Common myeloid progenitor, CD34-positive (primary cell): ENCODE measurements at regions not wholly inside any gene's neighbourhood (a gene's known extent, or its start where the extent isn't known, plus 50 kb on each side); places are given as distances from the start of the nearest gene placed in this dataset.

Experiments used
- CTCF ChIA-PET: fragments of 350-600 bp; sonication (Branson Sonifier 250); formaldehyde crosslinking; loops from one replicate; lab custom pipeline; 2021; ENCODE audit warnings: antibody characterized with exemption; lab: Charles Lee
- POLR2A ChIA-PET: fragments of 350-600 bp; sonication (Branson Sonifier 250); formaldehyde crosslinking; loops from one replicate; lab custom pipeline; 2021; ENCODE audit warnings: antibody characterized with exemption; lab: Charles Lee
- DNase-seq, 3 donors: peaks; one replicate each; pipeline versions ENCODE4 v3.0.0 to v3.0.0-alpha.2; 2013
- H3K27ac ChIP-seq, 2 experiments: 1 replicate in 1 of 2; 2 replicates in 1 of 2; pipeline ENCODE4 v1.7.0; 2013; ENCODE audit warnings: inconsistent platforms in 2 of 2, low read length in 2 of 2, mild to moderate bottlenecking in 2 of 2, low read depth in 1 of 2, moderate library complexity in 1 of 2; ENCODE audit not compliant: severe bottlenecking in 2 of 2, insufficient read depth in 1 of 2, poor library complexity in 1 of 2
- H3K27me3 ChIP-seq, 5 experiments: replicated peaks in 2 of 5; 1 replicate in 3 of 5; 2 replicates in 2 of 5; pipeline versions ENCODE4 v1.6.1 to v1.7.0; 2013; ENCODE audit warnings: low read length in 4 of 5, mild to moderate bottlenecking in 2 of 5, moderate library complexity in 2 of 5, inconsistent platforms in 1 of 5; ENCODE audit not compliant: insufficient read depth in 5 of 5, control insufficient read depth in 4 of 5
- H3K36me3 ChIP-seq, 4 experiments: 1 replicate in 2 of 4; 2 replicates in 2 of 4; pipeline versions ENCODE4 v1.6.1 to v1.7.0; 2013; ENCODE audit warnings: low read length in 3 of 4, control low read depth in 1 of 4, mild to moderate bottlenecking in 1 of 4; ENCODE audit not compliant: control insufficient read depth in 4 of 4, insufficient read depth in 4 of 4
- H3K4me1 ChIP-seq, 4 experiments: 1 replicate in 3 of 4; 2 replicates in 1 of 4; pipeline versions ENCODE4 v1.6.1 to v1.7.1; 2013; ENCODE audit warnings: low read length in 3 of 4, mild to moderate bottlenecking in 3 of 4, control low read depth in 1 of 4, inconsistent platforms in 1 of 4, moderate library complexity in 1 of 4; ENCODE audit not compliant: control insufficient read depth in 4 of 4, insufficient read depth in 4 of 4; ENCODE audit errors: control extremely low read depth in 1 of 4
- H3K4me3 ChIP-seq, 7 experiments: 1 replicate in 4 of 7; 2 replicates in 3 of 7; pipeline versions ENCODE4 v1.5.1 to v1.7.0; 2013; ENCODE audit warnings: mild to moderate bottlenecking in 7 of 7, low read length in 6 of 7, moderate library complexity in 6 of 7, inconsistent platforms in 2 of 7, low read depth in 2 of 7, control low read depth in 1 of 7; ENCODE audit not compliant: insufficient read depth in 4 of 7, control insufficient read depth in 1 of 7; ENCODE audit errors: extremely low read depth in 1 of 7
- H3K9me3 ChIP-seq, 5 experiments: 1 replicate in 4 of 5; 2 replicates in 1 of 5; pipeline versions ENCODE4 v1.6.1 to v1.7.1; 2013; ENCODE audit warnings: low read length in 4 of 5, mild to moderate bottlenecking in 2 of 5, inconsistent platforms in 1 of 5, low read depth in 1 of 5, moderate library complexity in 1 of 5; ENCODE audit not compliant: control insufficient read depth in 4 of 5, insufficient read depth in 2 of 5; ENCODE audit errors: control extremely low read depth in 1 of 5
- WGBS: methylation state at CpG from one replicate; pipeline ENCODE4 v1.1.5; 2013; ENCODE audit not compliant: insufficient coverage; 5-methylcytosine and 5-hydroxymethylcytosine counted together

DNA sequence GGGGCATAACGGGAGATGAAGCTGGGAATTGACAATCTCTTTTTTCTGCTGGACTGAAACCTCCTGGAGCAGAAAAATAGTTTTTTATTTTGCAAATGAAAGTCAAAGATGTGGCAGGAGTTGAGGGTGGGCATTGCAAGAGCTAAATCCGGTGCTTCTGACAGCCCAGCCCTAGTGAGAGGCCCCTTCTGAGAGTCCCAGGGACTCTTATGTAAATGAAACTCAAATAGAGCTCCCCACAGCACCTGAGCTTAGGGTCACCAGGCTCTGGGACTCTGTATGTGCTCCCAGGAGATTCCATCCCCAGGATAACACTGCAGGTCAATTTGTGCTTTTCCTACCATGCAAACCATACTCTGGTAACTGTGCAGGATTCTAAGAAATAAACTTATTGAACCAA, 192.8 kb downstream of the ANKRD30B start:
- Histone ChIP-seq H3K4me1 (no peaks in the 10 kb centered on the region), H3K36me3 (no peaks in the 10 kb centered on the region), H3K27ac (no peak overlapping the region), H3K9me3 (peaks cover 0 to 7% (median 0%) of the 10 kb centered on the region in 5 experiments), H3K27me3 (no peaks in the 10 kb centered on the region), H3K4me3 (no peak overlapping the region)
- ChIA-PET CTCF (no interaction called here), POLR2A (no interaction called here)
- 55% methylated on average over 2 of the region's 2 CpGs for WGBS
- no peak for DNase-seq

DNA sequence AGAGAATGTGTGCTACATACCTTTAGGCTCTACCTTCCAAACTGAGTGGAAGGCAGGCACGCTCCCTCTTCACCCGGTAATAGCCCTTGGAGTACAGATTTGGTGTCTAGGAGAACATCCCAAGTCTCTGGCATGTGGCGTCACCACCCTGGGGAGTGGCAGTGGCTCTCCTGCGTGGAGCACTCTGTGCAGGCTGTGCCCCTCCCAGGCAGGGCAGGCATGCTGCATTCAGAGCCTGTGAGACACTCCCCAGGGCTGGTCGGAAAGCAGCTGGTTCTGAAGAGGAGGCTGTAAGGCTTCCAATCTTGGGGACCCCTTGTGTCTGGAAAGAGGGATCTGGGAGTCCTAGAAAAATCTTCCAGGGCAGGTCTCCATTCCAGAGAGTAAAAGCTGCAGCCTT, 193.3 kb downstream of the ANKRD30B start:
- CTCF ChIA-PET = no interaction called here
- DNase-seq = no peak
- Histone ChIP-seq H3K27me3 (no peaks in the 10 kb centered on the region), H3K36me3 (no peaks in the 10 kb centered on the region), H3K4me1 (no peaks in the 10 kb centered on the region), H3K4me3 (no peak overlapping the region), H3K27ac (no peak overlapping the region), H3K9me3 (peaks cover 0 to 7% (median 0%) of the 10 kb centered on the region in 5 experiments)
- WGBS = 77% methylated on average over 5 of the region's 5 CpGs
- POLR2A ChIA-PET = no interaction called here

DNA sequence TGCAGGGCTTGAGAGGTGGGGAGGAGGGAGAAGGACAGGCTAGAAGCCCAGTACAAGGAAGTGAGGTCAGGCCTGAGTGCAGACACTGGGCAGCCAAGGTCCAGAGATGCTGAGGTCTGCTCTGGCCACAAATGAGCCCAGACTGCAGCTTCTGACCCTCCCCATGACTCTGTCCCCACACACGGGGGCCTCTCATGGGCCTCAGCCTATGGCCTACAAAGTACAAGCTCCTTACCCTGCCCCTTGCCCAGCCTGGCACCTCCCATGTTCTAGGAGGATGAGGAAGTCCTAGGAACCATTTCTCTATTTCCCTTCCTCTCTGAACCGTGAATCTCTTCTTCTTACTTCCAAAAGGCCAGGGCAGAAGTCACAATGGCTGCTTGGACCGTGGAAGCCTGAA, 193.8 kb downstream of the ANKRD30B start:
- no CpG with 5 or more reads among the region's 3 CpGs for WGBS
- H3K36me3 ChIP-seq = no peaks in the 10 kb centered on the region
- H3K4me3 ChIP-seq = no peak overlapping the region
- ChIA-PET CTCF (no interaction called here), POLR2A (no interaction called here)
- no peak overlapping the region for H3K27ac ChIP-seq
- H3K9me3 ChIP-seq = peaks cover 0 to 7% (median 0%) of the 10 kb centered on the region in 5 experiments
- no peak for DNase-seq
- no peaks in the 10 kb centered on the region for H3K4me1 ChIP-seq
- H3K27me3 ChIP-seq = no peaks in the 10 kb centered on the region

- no peak for DNase-seq
- CTCF ChIA-PET = no interaction called here
Measured at GRCh38 chr18:14942275-14942674, 194.3 kb downstream of the ANKRD30B start.

DNA sequence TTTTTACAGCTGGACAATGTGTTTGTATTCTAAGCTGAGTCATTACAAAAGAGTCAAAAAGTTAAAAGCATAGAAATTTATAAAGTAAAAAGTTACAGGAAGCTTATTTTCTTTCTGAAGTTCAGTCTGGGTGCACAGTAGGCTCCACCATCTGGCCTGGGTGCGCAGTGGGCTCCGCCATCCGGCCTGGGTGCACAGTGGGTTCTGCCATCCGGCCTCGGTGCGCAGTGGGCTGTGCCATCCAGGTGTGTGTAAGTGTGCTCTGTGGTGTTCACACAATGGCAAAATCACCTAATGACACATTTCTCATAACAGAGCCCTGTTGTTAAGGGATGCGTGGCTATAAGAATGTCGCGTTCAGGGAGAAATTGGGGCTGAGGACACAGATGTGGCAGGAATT, 195.5 kb downstream of the ANKRD30B start:
- ChIA-PET CTCF (no interaction called here), POLR2A (no interaction called here)
- no peak overlapping the region for H3K27ac ChIP-seq
- DNase-seq = no peak
- no peaks in the 10 kb centered on the region for H3K4me1 ChIP-seq
- 100% methylated on average over 3 of the region's 9 CpGs for WGBS
- H3K9me3 ChIP-seq = peaks cover 0 to 7% (median 0%) of the 10 kb centered on the region in 5 experiments
- no peaks in the 10 kb centered on the region for H3K36me3 ChIP-seq
- H3K4me3 ChIP-seq = no peak overlapping the region
- H3K27me3 ChIP-seq = no peaks in the 10 kb centered on the region

More at GRCh38 chr18:14942275-14942674, 194.3 kb downstream of the ANKRD30B start:
- 94% methylated on average over 5 of the region's 7 CpGs for WGBS
- peaks cover 0 to 7% (median 0%) of the 10 kb centered on the region in 5 experiments for H3K9me3 ChIP-seq
- no peaks in the 10 kb centered on the region for H3K4me1 ChIP-seq
- H3K4me3 ChIP-seq = no peak overlapping the region
- POLR2A ChIA-PET = no interaction called here
- no peak overlapping the region for H3K27ac ChIP-seq
- no peaks in the 10 kb centered on the region for H3K36me3 ChIP-seq
- no peaks in the 10 kb centered on the region for H3K27me3 ChIP-seq

DNA sequence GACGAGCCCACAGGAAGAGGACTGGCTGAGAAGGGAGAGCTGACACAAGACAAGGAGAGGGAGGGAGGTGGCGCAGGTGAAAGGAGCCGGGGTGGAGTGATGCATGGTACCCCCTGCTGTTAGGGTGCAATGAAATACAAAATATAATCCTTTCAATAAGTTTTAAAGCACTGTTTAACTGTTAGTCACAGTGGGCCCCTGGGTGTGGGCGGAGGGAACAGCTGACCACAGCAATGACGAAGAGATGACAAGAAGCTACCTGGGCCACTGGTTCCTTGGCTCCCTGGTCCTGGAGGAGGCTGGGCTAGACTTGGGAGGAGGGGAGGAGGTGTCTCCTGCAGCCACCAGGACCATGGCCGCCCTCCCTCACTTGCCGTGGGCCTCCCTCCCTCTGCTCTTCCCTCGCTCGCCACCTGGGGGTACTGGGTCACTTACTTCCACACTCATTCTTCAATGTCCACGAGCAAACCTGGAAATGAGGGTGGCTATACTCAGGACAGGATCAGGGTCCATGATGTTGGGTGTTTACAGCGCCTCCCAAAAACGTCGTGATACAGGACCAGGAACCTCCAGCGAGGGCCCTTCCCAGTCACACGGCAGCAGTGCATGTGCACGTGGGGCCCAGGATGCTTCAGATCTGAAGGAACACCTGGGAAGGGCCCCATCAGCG, 196.1 kb downstream of the ANKRD30B start:
- Histone ChIP-seq H3K36me3 (no peaks in the 10 kb centered on the region), H3K4me1 (no peaks in the 10 kb centered on the region), H3K4me3 (no peak overlapping the region), H3K9me3 (peaks cover 0 to 7% (median 0%) of the 10 kb centered on the region in 5 experiments), H3K27ac (no peak overlapping the region), H3K27me3 (no peaks in the 10 kb centered on the region)
- 89% methylated on average over 9 of the region's 17 CpGs for WGBS
- POLR2A ChIA-PET = no interaction called here
- CTCF ChIA-PET = no interaction called here
- no peak for DNase-seq

GRCh38 chr18:14944838-14945237, 196.9 kb downstream of the ANKRD30B start:
- 84% methylated on average over 7 of the region's 7 CpGs for WGBS
- H3K27me3 ChIP-seq = no peaks in the 10 kb centered on the region
- CTCF ChIA-PET = no interaction called here
- peaks cover 0 to 7% (median 0%) of the 10 kb centered on the region in 5 experiments for H3K9me3 ChIP-seq
- no peak for DNase-seq
- no peaks in the 10 kb centered on the region for H3K36me3 ChIP-seq
- POLR2A ChIA-PET = no interaction called here
- H3K27ac ChIP-seq = no peak overlapping the region
- H3K4me3 ChIP-seq = no peak overlapping the region
- no peaks in the 10 kb centered on the region for H3K4me1 ChIP-seq
